Right ventricle myocardium inferior (tissue), 1 donor: ENCODE measurements at regions not wholly inside any gene's neighbourhood (a gene's known extent, or its start where the extent isn't known, plus 50 kb on each side); places are given as distances from the start of the nearest gene placed in this dataset.
"Not testable (repeated sequence)": the region's sequence is repeated elsewhere in the genome, so short reads cannot be mapped to it uniquely, and the experiment has no call there.

ENCODE experiments used
- ATAC-seq: fragments of 200-7000 bp; cut with Tn5 transposase; one replicate; pipeline ENCODE4 v1.9.1; 2020; ENCODE audit warnings: mild to moderate bottlenecking, moderate library complexity
- DNase-seq: peaks from one replicate; pipeline ENCODE4 v3.0.0; 2021; ENCODE audit errors: missing footprints
- intact Hi-C: fragments of 100-400 bp; cut with DNase I; formaldehyde crosslinking; loops from one replicate; pipeline ENCODE4 v1.11.0; 2022
- donor health status: DM: no; HTN: yes; CAD: no; lungs with severe emphysema.

GRCh38 chr5:123294544-123294943 is 128.7 kb downstream of the CEP120 start:
- intact Hi-C loops: no loop called here
- DNase-seq (no peak), ATAC-seq (no peak)

DNA sequence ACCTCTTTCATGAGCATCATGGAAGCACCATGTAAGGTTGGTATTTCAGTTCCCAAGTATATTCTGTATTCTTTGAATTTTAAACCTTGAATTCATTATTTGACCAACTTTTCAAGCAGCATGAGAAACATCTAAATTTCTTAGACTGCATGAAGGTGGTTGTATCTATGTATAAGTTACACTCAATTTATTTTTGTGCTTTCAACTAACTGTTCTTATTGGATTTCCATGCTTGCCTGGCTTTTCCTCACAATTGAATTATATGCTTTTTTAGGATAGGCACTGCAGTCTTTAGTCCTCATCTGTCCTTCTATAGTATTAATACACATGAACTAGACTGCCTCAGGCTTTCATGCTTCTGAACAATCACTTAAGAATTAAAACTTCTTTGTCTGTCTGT is 134.0 kb downstream of the CEP120 start:
- no peak for ATAC-seq
- DNase-seq: no peak
- intact Hi-C loops: no loop called here

DNA sequence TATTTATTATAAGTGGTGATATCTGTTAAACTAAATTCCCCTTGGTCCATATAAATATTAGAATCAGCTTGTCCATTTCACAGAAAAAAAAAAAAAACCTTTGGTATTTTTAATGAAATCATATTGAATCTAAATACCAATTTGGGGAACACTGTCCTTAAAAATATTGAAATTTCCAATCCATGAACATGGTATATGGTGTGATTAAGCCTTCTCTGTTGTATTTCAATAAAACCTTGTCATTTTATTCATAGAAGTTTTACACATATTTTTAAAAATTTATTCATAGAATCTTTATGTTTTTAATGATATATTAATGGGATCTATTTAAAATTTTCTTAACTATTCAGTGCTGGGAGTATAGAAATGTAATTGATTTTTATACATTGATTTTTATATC is 135.3 kb downstream of the CEP120 start:
- ATAC-seq: no peak
- intact Hi-C loops: no loop called here
- DNase-seq: no peak

GRCh38 chr5:123286891-123287290 is 136.3 kb downstream of the CEP120 start:
- intact Hi-C loops: no loop called here
- ATAC-seq (no peak), DNase-seq (no peak)

DNA sequence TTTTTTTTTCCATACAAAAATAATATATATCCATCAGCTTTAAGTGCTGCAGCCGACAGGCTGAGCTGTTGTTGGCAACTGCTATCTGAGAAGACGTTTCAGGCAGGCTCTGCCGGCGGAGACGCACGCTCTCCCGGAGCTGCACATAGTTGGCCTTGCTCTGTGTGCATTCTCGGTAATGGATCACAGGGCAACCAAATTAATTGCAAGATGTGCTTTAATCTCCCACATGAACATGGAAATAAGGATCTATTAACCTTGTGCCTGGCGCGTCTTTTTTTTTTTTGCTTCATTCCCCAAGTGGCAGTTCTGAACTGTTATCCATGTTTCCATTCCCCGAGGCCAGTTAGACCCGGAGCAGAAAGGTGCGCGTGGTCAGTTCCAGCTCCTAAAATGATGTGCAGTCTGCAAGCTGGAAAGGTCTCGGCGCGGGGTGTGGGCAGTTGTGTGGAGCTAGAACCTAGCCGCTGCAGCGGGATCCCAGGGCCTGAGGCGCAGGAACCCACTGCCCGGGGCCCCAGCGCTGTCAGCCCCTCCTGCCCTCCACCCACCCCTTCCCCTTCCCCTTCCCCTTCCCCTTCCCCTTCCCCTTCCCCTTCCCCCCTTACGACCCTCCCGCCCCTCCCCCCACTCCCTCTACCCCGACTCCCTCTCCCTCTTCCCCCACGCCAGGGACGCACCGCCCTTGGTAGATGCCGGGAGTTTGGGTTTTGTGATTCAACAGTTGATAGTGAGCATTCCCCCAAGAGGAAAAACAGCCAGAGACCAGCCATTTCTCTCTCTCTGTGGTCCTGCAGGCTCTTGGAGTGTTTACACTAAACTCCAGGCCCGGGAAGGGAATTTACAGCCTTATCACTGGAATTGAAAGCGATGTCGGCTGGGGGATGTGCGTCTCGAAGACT is 137.8 kb downstream of the CEP120 start:
- ATAC-seq: no peak
- no peak for DNase-seq
- intact Hi-C loops: no loop called here

DNA sequence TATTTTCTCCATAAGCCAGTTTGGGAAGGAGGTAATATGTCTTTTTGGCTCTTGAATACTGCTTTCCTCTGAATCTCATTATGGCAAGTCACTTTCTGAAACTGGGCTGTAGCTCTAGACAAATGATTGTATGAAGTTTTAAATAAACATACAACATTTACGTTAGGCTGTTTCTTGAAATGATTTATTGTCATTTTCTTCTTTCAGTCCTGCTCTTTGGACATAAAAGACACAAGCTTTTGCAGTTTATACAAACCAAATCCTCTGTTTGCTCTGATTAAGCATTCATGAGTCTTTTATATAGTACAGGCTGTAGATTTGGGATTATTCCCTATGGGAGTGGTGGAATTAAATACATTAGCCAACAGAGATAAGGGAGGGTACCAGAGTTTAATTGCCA is 139.7 kb downstream of the CEP120 start:
- ATAC-seq (no peak), DNase-seq (no peak)
- intact Hi-C loops: no loop called here

DNA sequence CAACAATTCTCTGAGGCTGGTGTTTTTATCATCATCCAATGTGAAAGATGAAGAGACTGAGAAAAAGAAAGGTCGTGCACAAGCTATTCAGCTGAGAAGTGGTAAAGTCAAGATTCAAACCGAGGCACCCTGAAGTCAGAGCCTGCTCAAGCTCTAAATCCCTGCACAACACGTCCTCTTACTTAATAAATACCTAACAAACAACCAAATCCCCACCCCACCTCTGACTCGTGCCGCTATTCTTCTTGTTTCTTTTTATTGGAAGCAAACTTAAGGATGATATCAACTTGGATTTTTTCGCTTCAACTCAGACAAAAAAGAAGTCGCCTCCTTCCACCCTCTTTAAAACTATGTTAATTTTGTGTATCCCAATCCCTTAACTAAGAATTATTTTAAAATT is 140.2 kb downstream of the CEP120 start:
- intact Hi-C loops: no loop called here
- ATAC-seq (no peak), DNase-seq (no peak)

- no peak for ATAC-seq
Measured at GRCh38 chr5:123282444-123282843, 140.8 kb downstream of the CEP120 start.

DNA sequence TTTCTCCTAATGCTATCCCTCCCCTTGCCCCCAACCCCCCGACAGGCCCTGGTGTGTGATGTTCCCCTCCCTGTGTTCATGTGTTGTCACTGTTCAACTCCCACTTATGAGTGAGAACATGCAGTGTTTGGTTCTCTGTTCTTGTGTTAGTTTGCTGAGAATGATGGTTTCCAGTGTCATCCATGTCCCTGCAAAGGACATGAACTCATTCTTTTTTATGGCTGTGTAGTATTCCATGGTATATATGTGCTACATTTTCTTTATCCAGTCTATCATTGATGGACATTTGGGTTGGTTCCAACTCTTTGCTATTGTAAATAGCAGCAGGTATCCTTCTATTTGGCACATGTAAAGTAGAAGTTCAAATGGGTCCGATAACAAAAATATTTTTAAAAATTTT is 142.3 kb downstream of the CEP120 start:
- DNase-seq, ATAC-seq, intact Hi-C loops: not testable (repeated sequence)

More at GRCh38 chr5:123282444-123282843, 140.8 kb downstream of the CEP120 start:
- no peak for DNase-seq
- intact Hi-C loops: no loop called here

DNA sequence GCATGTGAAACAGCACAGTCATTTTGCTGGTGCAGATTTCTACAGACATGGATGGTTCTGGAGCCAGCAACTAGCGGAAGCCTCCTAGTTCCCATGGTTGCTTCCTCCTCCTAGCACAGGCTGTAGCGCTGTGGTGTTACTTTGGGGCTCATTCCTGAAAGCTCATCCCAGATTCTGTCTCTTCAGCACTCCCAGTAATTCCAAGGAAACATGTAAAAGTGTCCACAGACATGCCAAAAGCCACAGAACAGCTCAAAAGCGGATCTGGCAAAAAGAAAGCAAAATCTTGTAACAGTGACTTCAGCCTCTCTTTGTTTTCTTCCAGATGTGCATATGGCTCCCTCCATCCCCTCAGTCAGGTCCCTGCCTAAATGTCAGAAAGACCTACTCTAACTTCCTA is 144.1 kb downstream of the CEP120 start:
- ATAC-seq (no peak), DNase-seq (no peak)
- intact Hi-C loops: loop anchor here (10.0 kb wide), 1 partner anchor 384 kb away; no protein-coding TSS in a partner anchor

DNA sequence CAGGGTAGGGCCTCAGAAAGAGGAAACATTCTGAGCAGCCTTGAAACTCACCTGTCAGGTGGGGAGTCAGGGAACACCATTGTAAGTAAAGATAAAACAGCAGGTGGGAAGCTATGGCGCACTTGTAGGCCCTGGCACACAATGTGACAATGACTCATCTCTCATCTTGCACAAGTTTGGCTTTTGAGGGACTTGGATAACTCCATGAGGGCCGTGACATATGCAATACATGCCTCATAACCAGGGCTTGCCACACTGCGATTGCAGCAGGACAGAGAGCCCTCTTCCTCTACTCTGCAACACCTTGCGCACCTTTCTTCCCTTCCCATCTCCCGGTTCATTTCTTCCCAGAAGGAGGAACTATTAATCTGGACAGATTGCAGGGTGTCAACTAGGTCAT is 144.9 kb downstream of the CEP120 start:
- DNase-seq (no peak), ATAC-seq (no peak)
- intact Hi-C loops: loop anchor here (10.0 kb wide), 1 partner anchor 383 kb away; no protein-coding TSS in a partner anchor

DNA sequence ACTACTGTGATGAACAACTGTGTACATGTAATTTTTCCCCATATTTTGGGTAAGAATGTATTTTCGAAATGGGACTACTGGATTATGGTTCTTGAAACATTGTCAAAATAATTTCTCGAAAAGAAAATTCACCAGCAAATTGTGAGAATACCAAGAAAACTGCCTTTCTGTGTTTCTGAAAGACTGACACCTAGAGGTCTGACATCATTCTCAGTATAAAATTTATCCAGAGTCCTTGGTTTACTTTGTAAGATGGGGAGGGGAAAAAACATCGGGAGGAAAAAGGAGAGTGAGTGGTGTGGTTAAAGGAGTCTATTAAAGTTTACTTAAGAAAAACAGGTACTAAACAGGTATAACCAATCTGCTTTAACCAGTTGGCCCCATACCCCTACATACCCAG is 149.2 kb downstream of the CEP120 start:
- DNase-seq: no peak
- ATAC-seq: no peak
- intact Hi-C loops: loop anchor here (10.0 kb wide), 1 partner anchor 379 kb away; no protein-coding TSS in a partner anchor

- intact Hi-C loops: loop anchor here (10.0 kb wide), 1 partner anchor 378 kb away; no protein-coding TSS in a partner anchor
- DNase-seq: no peak
- ATAC-seq: no peak
Measured at GRCh38 chr5:123273095-123273494, 150.1 kb downstream of the CEP120 start.

- no peak for ATAC-seq
- no peak for DNase-seq
- intact Hi-C loops: loop anchor here (10.0 kb wide), 1 partner anchor 375 kb away; no protein-coding TSS in a partner anchor
Measured at GRCh38 chr5:123269851-123270250, 153.4 kb downstream of the CEP120 start.

DNA sequence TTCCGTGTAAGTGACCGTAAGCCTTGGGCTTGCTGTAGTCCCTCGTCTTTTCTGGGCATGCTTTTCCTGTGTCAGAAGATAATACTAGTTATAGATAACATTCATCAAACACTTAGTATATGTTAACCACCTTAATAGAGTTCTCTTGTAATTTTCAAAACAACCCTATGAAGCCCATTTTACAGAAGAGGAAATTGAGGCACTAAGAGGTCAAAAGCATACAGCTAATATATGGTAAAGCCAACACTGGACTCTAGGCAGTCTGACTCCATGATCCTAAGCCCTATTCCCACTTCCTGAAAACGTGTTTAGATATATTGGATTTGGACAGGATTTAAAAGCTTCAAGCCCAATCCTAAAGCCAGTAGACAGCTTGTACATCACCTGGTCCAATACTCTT is 153.8 kb downstream of the CEP120 start:
- no peak for DNase-seq
- no peak for ATAC-seq
- intact Hi-C loops: no loop called here

- ATAC-seq (no peak), DNase-seq (no peak)
- intact Hi-C loops: no loop called here
Measured at GRCh38 chr5:123266365-123266764, 156.8 kb downstream of the CEP120 start.

GRCh38 chr5:123265551-123265950 is 157.7 kb downstream of the CEP120 start:
- intact Hi-C loops: no loop called here
- ATAC-seq (no peak), DNase-seq (no peak)

DNA sequence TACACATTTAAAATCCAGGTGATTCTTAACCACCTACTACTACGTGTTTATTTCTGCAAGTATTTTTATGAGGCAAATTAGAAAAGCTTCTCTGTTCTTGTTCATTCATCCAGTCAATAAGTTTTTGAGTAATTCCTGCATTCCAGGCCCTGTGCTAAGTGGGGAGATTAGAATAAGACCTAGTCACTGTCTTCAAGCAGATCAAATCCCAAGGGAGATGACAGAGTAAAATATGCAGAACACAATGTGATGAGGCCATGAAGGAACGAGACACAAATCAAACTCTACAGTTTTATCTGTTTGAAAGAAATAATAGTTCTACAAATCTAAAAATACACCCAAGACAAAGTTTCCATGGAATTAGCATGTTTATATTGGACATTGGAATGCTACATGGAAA is 158.8 kb downstream of the CEP120 start:
- intact Hi-C loops: no loop called here
- no peak for DNase-seq
- ATAC-seq: no peak

DNA sequence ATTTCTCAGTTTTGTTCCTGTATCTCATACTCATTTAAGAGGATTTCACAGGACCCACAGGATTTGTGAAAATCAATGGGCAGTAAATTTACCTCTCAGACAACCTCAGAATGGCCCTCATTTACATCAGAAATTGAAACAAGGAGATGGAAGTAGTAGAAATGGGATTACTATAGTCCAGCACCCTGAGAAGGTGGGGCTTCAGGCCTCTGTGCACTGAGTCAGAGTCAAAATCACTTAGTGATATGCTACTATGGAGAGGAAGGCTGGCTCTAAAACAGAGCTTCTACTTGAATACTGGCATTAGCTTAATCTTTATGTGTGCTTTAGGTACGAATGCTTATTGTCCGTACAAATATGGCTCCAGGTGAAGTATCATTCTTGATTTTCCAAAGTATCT is 159.3 kb downstream of the CEP120 start:
- intact Hi-C loops: no loop called here
- ATAC-seq (no peak), DNase-seq (no peak)

DNA sequence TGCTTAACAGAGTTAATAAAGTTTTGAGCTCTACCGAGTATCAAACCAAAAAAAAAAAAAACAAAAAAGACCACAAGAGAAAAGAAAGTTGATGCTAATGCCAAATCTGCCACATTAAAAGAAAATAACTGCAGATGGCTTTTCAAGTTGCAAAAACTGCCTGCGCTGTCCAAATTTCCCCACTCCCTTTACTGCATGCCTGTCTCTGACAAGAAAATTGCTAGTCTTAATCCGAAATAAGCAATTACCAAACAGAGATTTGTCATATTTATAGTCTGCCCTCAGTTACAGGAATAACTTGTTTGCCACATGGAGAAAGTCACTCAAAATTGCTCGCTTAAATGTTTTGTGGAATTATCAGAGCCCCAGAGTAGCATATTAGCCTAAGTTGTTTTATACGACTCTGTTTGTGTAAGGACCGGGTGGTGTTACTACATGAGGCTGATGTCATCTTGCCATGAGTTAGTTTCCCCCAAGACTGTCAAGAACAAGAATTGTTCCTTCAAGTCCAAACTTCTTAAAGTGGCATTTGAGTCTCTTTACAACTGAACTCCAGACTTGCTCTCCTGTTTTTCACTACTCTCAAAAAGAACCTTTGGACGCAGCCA is 160.9 kb downstream of the CEP120 start:
- intact Hi-C loops: no loop called here
- DNase-seq: no peak
- no peak for ATAC-seq
